Anterior cingulate cortex (tissue), 58 donors: ENCODE measurements at regions not wholly inside any gene's neighbourhood (a gene's known extent, or its start where the extent isn't known, plus 50 kb on each side); places are given as distances from the start of the nearest gene placed in this dataset.

Experiments
- DNase-seq, 58 donors: peaks; one replicate each; lab custom pipeline; 2025; lab: John Stamatoyannopoulos, UW

GRCh38 chr12:65595016-65595560, 229.2 kb upstream of the HMGA2 start:
- no peak for DNase-seq

- DNase-seq, result no peak
These were observed 227.7 kb upstream of the HMGA2 start for GRCh38 chr12:65596514-65597091.

GRCh38 chr12:65597527-65597926, 226.8 kb upstream of the HMGA2 start:
- DNase-seq, result no peak

- no peak for DNase-seq
These were observed 225.6 kb upstream of the HMGA2 start for GRCh38 chr12:65598688-65599087.

GRCh38 chr12:65602253-65602609, 222.1 kb upstream of the HMGA2 start:
- DNase-seq, result no peak

- peak in 47 of 58 donors; percentile 0 to 73 (median 27) for DNase-seq
These were observed 221.5 kb upstream of the HMGA2 start for GRCh38 chr12:65602610-65603295.

GRCh38 chr12:65603438-65604351, 220.6 kb upstream of the HMGA2 start:
- DNase-seq, result peak in 4 of 58 donors; percentile 1 to 3 (median 2)

GRCh38 chr12:65605019-65605418, 219.3 kb upstream of the HMGA2 start:
- no peak for DNase-seq

GRCh38 chr12:65606008-65606766, 218.1 kb upstream of the HMGA2 start:
- no peak for DNase-seq

GRCh38 chr12:65607401-65607841, 216.9 kb upstream of the HMGA2 start:
- no peak for DNase-seq

GRCh38 chr12:65608319-65608916, 215.9 kb upstream of the HMGA2 start:
- DNase-seq, result no peak

GRCh38 chr12:65609359-65609771, 214.9 kb upstream of the HMGA2 start:
- DNase-seq, result no peak

GRCh38 chr12:65611396-65611795, 212.9 kb upstream of the HMGA2 start:
- DNase-seq, result no peak

- no peak for DNase-seq
These were observed 211.8 kb upstream of the HMGA2 start for GRCh38 chr12:65612440-65612839.

GRCh38 chr12:65613692-65614091, 210.6 kb upstream of the HMGA2 start:
- DNase-seq, result no peak

- DNase-seq, result no peak
These were observed 209.9 kb upstream of the HMGA2 start for GRCh38 chr12:65614259-65614889.

GRCh38 chr12:65615118-65615517, 209.2 kb upstream of the HMGA2 start:
- no peak for DNase-seq

GRCh38 chr12:65616022-65616421, 208.3 kb upstream of the HMGA2 start:
- no peak for DNase-seq

GRCh38 chr12:65618588-65618987, 205.7 kb upstream of the HMGA2 start:
- no peak for DNase-seq
